ENCODE measurements at regions not wholly inside any gene's neighbourhood (a gene's known extent, or its start where the extent isn't known, plus 50 kb on each side); places are given as distances from the start of the nearest gene placed in this dataset.

DNA sequence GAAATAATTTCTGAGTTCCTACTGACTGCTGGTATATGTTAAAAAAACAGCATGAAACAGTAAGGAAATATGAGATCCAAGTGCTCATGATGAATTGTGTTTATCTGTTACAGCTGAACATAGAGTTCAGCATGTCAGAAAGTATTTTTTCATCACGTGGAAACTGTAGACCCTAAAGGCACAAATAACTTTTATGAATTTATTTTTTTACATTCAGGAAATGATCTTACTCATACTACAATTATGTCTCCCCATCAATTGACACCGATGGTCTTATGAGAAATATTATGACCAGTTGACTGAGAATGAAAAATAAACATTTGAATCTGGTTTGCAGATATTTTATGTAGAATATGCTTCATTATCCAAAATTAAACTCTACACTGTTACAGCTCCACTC, 283.1 kb upstream of the SPANXN4 start:
- DNase-seq: no peak
- WGBS (ENCODE audit: insufficient coverage): no CpG with 5 or more reads among the region's 2 CpGs
- H3K9me3 ChIP-seq (replicated peaks; ENCODE audit: control insufficient read depth, low read depth, low read length): no peaks in the 10 kb centered on the region
- no peaks in the 10 kb centered on the region for H3K36me3 ChIP-seq (ENCODE audit: control insufficient read depth, insufficient read depth, low read length)
- no peaks in the 10 kb centered on the region for H3K27me3 ChIP-seq (ENCODE audit: control insufficient read depth, insufficient read depth, low read length)
- no peak overlapping the region for H3K4me3 ChIP-seq (ENCODE audit: low read length)
- no peak overlapping the region for H3K27ac ChIP-seq (ENCODE audit: low read length)
- H3K4me1 ChIP-seq (ENCODE audit: control insufficient read depth, insufficient read depth, low read length): no peaks in the 10 kb centered on the region

DNA sequence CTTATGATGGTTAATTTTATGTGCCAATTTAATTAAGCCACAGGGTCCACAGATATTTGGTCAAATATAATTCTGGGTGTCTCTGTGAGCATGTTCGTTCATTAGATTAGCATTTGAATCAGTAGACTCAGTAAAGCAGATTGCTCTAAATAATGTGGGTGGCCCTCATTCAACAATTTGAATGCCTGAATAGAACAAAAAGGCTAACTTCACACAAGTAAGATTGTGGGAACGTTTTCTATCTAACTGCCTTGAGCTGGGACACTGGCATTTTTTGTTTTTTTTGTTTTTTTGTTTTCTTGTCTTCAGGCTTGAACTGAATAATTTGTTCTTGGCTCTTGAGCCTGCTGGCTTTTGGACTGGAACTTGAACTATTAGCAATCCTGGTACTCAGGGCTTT, 292.4 kb upstream of the SPANXN4 start:
- Histone ChIP-seq H3K36me3 (ENCODE audit: control insufficient read depth, insufficient read depth, low read length) (no peaks in the 10 kb centered on the region), H3K9me3 (replicated peaks; ENCODE audit: control insufficient read depth, low read depth, low read length) (no peaks in the 10 kb centered on the region), H3K4me1 (ENCODE audit: control insufficient read depth, insufficient read depth, low read length) (no peaks in the 10 kb centered on the region), H3K4me3 (ENCODE audit: low read length) (no peak overlapping the region), H3K27me3 (ENCODE audit: control insufficient read depth, insufficient read depth, low read length) (no peaks in the 10 kb centered on the region), H3K27ac (ENCODE audit: low read length) (no peak overlapping the region)
- no peak for DNase-seq
- WGBS (ENCODE audit: insufficient coverage): no CpG with 5 or more reads among the region's 2 CpGs

DNA sequence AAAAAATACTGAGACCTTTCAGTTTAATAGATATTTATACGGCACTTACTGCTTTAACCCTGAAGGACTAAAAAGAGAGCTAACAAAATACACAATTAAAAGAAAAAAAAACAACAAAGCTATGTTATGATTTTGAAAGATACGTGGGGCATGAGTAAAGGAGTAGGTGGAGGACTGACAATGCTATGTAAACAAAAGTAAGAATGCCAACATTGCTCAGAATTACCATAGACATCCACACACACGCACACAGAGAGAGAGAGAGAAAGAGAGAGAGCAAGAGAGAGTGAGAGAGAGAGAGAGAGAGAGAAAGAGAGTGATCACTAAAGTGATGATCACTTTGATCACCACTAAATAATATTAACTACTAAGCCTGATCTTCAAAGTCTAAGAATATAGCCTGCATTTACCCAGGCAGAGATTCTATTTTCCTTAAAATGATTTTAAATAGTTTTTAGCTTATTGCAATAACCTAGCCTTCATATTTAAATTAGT, 313.9 kb upstream of the SPANXN4 start:
- H3K4me3 ChIP-seq (ENCODE audit: low read length): no peak overlapping the region
- H3K27ac ChIP-seq (ENCODE audit: low read length): no peak overlapping the region
- WGBS (ENCODE audit: insufficient coverage): no CpG with 5 or more reads among the region's 3 CpGs
- H3K4me1 ChIP-seq (ENCODE audit: control insufficient read depth, insufficient read depth, low read length): no peaks in the 10 kb centered on the region
- no peaks in the 10 kb centered on the region for H3K9me3 ChIP-seq (replicated peaks; ENCODE audit: control insufficient read depth, low read depth, low read length)
- no peaks in the 10 kb centered on the region for H3K27me3 ChIP-seq (ENCODE audit: control insufficient read depth, insufficient read depth, low read length)
- DNase-seq: no peak
- no peaks in the 10 kb centered on the region for H3K36me3 ChIP-seq (ENCODE audit: control insufficient read depth, insufficient read depth, low read length)

DNA sequence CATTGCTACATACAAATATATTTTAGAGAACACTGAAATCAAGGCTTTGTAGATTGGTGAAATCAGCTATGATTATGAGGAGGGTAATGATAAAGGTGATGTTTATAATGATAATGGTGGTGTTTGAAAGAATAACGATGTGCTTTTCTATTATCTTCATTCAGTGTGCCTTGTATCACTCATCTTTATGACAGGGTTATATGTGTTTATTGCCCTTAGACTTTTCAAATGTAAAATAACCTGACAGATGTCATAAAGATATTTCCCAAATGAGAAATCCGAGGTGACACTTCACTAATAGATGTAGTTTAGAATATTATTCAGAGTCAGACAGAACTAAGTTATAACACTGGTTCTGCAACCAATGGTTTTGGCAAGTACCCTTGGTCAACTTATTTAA, 323.0 kb upstream of the SPANXN4 start:
- Histone ChIP-seq H3K4me3 (ENCODE audit: low read length) (no peak overlapping the region), H3K4me1 (ENCODE audit: control insufficient read depth, insufficient read depth, low read length) (no peaks in the 10 kb centered on the region), H3K27ac (ENCODE audit: low read length) (no peak overlapping the region), H3K27me3 (ENCODE audit: control insufficient read depth, insufficient read depth, low read length) (no peaks in the 10 kb centered on the region), H3K36me3 (ENCODE audit: control insufficient read depth, insufficient read depth, low read length) (no peaks in the 10 kb centered on the region), H3K9me3 (replicated peaks; ENCODE audit: control insufficient read depth, low read depth, low read length) (no peaks in the 10 kb centered on the region)
- DNase-seq: no peak
- WGBS (ENCODE audit: insufficient coverage): no CpG with 5 or more reads among the region's 2 CpGs

DNA sequence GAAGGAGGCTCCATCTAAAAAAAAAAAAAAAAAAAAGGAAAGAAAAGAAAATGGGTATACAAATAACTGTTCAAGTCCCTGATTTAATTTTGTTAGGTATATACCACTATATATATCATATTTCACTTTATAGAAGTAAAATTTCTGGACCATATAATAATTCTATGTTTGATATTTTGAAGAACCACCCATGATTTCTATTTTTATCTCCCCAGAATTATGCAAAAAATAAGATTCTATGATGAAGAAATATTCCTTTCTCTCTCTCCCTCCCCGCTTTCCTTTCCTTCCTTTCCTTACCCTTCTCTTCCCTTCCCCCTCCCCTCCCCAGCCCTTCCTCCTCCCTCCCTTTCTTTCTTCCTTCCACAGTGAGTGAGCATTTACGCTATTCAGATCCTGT, 337.5 kb upstream of the SPANXN4 start:
- no peaks in the 10 kb centered on the region for H3K9me3 ChIP-seq (replicated peaks; ENCODE audit: control insufficient read depth, low read depth, low read length)
- H3K4me3 ChIP-seq (ENCODE audit: low read length): no peak overlapping the region
- H3K27ac ChIP-seq (ENCODE audit: low read length): no peak overlapping the region
- H3K27me3 ChIP-seq (ENCODE audit: control insufficient read depth, insufficient read depth, low read length): peaks cover 4% of the 10 kb centered on the region
- H3K4me1 ChIP-seq (ENCODE audit: control insufficient read depth, insufficient read depth, low read length): no peaks in the 10 kb centered on the region
- WGBS (ENCODE audit: insufficient coverage): 83% methylated on average over 1 of the region's 2 CpGs
- no peaks in the 10 kb centered on the region for H3K36me3 ChIP-seq (ENCODE audit: control insufficient read depth, insufficient read depth, low read length)
- no peak for DNase-seq

DNA sequence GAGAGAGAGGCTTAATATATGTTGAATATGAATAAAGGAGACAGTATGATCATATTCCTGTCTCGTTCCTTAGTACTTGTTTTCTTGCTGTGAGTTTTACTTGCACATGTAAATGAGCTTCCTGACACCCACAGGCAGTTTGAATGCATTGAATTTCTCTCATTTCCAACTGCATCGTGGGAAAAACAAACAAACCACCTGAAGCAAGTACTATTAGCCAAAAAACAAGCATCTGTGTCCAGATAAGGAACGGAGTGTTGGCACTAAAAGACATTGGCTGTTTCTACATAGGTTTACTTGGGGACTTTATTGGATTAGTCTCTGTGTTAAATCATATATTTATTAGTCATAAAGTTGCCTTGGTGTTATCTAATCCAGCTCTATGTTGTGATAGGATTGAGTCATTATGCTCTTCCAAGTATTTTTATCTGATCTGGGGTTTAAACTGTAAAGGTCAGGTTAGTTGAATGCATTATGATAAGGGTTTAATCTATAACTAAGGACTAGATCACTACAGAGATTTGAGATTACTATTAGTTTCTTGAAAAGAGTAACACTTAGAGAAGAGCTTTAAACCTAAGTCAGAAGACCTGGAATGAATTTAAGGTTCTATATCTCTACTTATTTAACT, 339.0 kb upstream of the SPANXN4 start:
- Histone ChIP-seq H3K36me3 (ENCODE audit: control insufficient read depth, insufficient read depth, low read length) (no peaks in the 10 kb centered on the region), H3K27me3 (ENCODE audit: control insufficient read depth, insufficient read depth, low read length) (no peaks in the 10 kb centered on the region), H3K4me3 (ENCODE audit: low read length) (no peak overlapping the region), H3K27ac (ENCODE audit: low read length) (no peak overlapping the region), H3K4me1 (ENCODE audit: control insufficient read depth, insufficient read depth, low read length) (no peaks in the 10 kb centered on the region), H3K9me3 (replicated peaks; ENCODE audit: control insufficient read depth, low read depth, low read length) (no peaks in the 10 kb centered on the region)
- no peak for DNase-seq
- WGBS (ENCODE audit: insufficient coverage): no CpG with 5 or more reads among the region's 3 CpGs

DNA sequence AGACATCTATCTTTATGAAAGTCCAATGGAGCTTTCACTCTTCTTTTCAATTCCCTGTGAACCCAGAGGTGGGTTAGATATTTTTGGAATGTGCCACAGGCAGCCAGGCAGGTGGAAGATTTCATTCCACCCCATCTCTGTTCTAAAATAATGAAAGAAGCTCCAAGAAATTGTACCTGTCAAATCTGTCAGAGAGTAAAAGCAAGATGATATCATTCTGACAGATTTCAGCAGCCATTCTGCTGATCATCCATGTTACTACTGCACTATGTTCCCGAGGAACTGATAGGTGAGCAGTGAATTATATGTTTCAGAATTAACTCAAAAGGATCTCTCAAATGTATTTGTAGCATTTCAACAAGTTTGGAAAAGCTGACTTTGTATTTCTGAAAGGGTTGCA, 339.5 kb upstream of the SPANXN4 start:
- H3K36me3 ChIP-seq (ENCODE audit: control insufficient read depth, insufficient read depth, low read length): no peaks in the 10 kb centered on the region
- DNase-seq: no peak
- no peaks in the 10 kb centered on the region for H3K27me3 ChIP-seq (ENCODE audit: control insufficient read depth, insufficient read depth, low read length)
- WGBS (ENCODE audit: insufficient coverage): no CpG with 5 or more reads among the region's 1 CpG
- no peak overlapping the region for H3K4me3 ChIP-seq (ENCODE audit: low read length)
- H3K9me3 ChIP-seq (replicated peaks; ENCODE audit: control insufficient read depth, low read depth, low read length): no peaks in the 10 kb centered on the region
- H3K4me1 ChIP-seq (ENCODE audit: control insufficient read depth, insufficient read depth, low read length): no peaks in the 10 kb centered on the region
- no peak overlapping the region for H3K27ac ChIP-seq (ENCODE audit: low read length)

DNA sequence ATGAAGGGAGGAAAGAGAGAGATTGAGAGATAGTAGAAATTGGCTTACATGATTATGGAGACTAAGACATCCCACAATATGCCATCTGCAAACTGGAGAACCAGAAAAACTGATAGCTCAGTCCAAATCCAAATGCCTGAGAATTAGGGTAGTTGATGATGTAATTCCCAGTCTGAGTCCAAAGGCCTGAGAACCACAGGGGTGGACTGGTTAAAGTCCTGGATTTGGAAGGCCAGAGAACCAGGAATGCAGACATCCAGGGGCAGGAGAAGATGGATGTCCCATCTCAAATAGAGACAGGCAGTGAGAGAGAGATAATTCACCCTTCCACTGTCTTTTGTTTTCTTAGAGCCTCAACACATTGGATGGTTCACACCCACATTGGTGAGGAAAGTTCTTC, 345.7 kb upstream of the SPANXN4 start:
- Histone ChIP-seq H3K4me3 (ENCODE audit: low read length) (no peak overlapping the region), H3K9me3 (replicated peaks; ENCODE audit: control insufficient read depth, low read depth, low read length) (peaks cover 3% of the 10 kb centered on the region), H3K36me3 (ENCODE audit: control insufficient read depth, insufficient read depth, low read length) (no peaks in the 10 kb centered on the region), H3K27me3 (ENCODE audit: control insufficient read depth, insufficient read depth, low read length) (no peaks in the 10 kb centered on the region), H3K4me1 (ENCODE audit: control insufficient read depth, insufficient read depth, low read length) (no peaks in the 10 kb centered on the region), H3K27ac (ENCODE audit: low read length) (no peak overlapping the region)
- DNase-seq: no peak

DNA sequence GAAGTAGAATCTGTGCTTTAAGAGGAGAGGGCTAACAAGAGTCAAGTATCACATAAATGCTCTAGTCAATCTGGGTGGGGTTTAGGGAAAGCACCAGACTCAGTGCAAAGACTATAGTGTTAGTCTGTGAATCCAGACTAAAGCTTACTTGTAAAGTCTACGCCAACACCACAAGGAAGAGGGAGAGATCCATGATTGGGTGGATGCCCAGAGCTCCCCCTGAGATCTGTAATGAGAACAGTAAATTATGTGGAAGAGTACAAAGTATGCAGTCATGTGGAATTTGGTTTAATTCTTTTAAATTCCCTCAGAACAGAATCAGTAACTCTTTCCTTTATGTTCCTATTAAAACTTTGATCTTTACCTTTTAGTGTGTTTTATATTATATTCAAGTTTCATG, 354.7 kb upstream of the SPANXN4 start:
- H3K9me3 ChIP-seq (replicated peaks; ENCODE audit: control insufficient read depth, low read depth, low read length): peaks cover 7% of the 10 kb centered on the region
- no peaks in the 10 kb centered on the region for H3K27me3 ChIP-seq (ENCODE audit: control insufficient read depth, insufficient read depth, low read length)
- H3K27ac ChIP-seq (ENCODE audit: low read length): no peak overlapping the region
- H3K36me3 ChIP-seq (ENCODE audit: control insufficient read depth, insufficient read depth, low read length): no peaks in the 10 kb centered on the region
- no peaks in the 10 kb centered on the region for H3K4me1 ChIP-seq (ENCODE audit: control insufficient read depth, insufficient read depth, low read length)
- H3K4me3 ChIP-seq (ENCODE audit: low read length): no peak overlapping the region
- WGBS (ENCODE audit: insufficient coverage): no CpG with 5 or more reads among the region's 1 CpG
- DNase-seq: peak; percentile 77

DNA sequence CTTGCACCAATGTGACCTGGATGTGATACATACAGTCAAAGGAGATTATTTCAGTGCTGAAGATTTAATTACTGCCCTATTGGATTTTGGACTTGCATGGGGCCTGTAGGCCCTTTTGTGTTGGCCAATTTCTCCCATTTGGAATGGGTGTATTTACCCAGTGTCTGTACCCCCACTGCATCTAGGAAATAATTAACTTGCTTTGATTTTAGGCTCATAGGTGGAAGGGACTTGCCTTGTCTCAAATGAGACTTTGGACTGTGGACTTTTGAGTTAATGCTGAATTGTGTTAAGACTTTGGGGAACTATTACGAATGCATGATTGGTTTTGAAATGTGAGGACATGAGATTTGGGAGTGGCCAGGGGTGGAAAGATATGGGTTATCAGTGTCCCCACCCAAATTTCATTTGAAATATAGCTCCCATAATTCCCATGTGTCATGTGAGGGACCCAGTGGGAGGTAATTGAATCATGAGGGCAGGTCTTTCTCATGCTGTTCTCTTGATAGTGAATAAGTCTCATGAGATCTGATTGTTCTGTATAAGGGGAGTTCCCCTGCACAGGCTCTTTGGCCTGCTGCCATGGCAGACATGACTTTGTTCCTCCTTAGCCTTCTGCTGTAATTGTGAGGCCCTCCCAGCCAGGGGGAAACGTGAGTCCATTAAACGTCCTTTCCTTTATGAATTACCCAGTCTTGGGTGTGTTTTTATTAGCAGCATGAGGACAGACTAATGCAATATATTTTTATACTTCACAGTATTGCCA, 362.2 kb upstream of the SPANXN4 start:
- Histone ChIP-seq H3K4me3 (ENCODE audit: low read length) (no peak overlapping the region), H3K4me1 (ENCODE audit: control insufficient read depth, insufficient read depth, low read length) (no peaks in the 10 kb centered on the region), H3K36me3 (ENCODE audit: control insufficient read depth, insufficient read depth, low read length) (no peaks in the 10 kb centered on the region), H3K9me3 (replicated peaks; ENCODE audit: control insufficient read depth, low read depth, low read length) (no peaks in the 10 kb centered on the region), H3K27me3 (ENCODE audit: control insufficient read depth, insufficient read depth, low read length) (no peaks in the 10 kb centered on the region), H3K27ac (ENCODE audit: low read length) (no peak overlapping the region)
- peak; percentile 1 for DNase-seq
- 67% methylated on average over 1 of the region's 3 CpGs for WGBS (ENCODE audit: insufficient coverage)
